8988T (cell line): ENCODE measurements at regions not wholly inside any gene's neighbourhood (a gene's known extent, or its start where the extent isn't known, plus 50 kb on each side); places are given as distances from the start of the nearest gene placed in this dataset.

Experiments
- DNase-seq: peaks from one replicate; pipeline ENCODE4 v3.0.0; 2011

GRCh38 chr17:62880120-62880519 lies 72.0 kb upstream of the MARCHF10 start:
- no peak for DNase-seq

DNA sequence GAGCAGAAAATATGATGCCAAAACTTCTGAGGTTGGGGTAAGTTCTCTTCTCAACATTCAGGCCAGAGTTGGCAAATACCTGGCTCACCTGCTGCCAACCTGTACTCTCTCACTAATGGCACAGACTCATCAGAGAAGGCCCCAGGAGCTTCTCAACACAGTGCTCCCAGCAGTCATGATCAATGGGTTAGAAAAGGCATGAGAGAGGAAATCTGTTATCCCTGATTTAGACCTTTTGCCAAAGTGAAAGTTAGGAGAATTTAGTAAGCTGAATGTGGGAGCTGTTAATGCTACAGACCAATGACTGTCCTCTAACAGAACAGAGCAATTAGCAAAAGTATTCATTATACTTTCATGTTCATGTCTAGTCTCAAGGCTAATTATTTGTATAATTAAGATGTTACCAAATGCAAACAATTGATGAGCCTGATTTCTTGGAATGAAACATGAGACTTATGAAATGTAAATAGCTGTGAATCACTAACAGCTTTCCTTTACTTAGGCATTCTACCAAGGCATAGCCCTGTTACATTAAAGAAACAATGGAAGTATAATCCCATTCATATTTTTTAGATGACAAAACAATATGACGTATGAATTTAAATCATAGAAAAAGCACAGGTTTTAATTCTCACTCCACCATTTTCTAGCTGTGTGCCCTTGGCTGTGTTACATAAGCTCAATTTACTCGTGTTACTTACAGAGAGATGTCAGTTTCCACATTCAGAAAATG lies 68.7 kb upstream of the MARCHF10 start:
- DNase-seq, result no peak

DNA sequence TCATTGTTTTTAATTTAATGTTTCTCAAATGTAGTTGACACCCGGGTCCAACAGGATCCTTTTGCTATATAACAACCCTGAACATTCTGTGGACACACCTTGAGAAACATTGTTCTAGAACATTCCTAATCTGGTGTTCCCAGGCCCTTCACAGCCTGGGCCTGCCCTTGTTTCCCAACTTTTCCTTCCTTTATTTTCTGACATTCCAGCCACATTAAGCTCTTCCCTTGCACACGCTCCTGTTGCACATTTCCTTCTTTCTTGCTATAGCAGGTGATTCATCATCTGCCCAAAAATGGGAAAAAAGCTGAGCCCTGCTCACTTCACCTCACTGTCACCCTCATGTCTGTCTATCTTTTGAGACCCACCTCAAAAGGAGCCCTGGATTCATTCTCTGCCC lies 67.9 kb upstream of the MARCHF10 start:
- no peak for DNase-seq

DNA sequence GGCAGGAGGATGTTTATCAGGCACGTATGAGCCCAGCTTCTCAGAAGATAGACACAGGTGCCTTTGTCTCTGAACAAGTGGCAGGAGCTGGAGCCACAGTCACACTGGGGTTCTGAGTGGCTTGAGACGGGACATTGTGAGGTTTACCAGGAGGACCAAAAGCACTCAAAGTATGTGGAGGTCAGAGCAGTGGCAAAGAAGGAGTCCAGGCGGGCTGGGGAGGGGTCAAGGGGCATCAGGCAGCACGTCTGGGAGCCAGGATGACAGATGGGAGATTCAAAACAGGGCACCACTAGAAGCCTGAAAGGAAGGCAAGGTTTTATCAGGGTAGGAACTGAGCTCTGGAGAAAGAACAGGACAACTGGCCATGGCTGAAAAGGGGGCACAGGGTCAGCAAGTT lies 67.2 kb upstream of the MARCHF10 start:
- DNase-seq, result no peak

GRCh38 chr17:62871291-62871690 lies 63.2 kb upstream of the MARCHF10 start:
- no peak for DNase-seq

DNA sequence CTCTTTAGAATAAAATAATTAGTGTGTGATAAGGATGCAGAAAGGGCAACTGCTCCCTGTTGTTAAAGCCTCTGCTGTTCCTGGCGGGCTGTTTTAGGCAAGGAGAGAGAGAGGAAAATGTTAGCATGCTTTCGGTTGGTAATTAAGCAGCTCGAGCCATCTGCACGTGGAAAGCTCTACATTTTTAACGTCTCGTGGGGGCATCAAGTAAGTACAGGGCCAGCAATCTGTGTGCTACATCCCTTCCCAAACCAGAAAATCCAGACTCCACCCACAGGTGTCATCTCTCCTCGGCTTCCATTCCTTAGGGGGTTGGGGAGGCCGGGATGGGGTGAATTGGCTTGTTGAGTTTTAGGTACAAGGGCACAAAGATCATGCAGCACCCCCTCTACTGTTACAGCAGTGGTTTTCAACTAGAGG lies 62.4 kb upstream of the MARCHF10 start:
- no peak for DNase-seq

DNA sequence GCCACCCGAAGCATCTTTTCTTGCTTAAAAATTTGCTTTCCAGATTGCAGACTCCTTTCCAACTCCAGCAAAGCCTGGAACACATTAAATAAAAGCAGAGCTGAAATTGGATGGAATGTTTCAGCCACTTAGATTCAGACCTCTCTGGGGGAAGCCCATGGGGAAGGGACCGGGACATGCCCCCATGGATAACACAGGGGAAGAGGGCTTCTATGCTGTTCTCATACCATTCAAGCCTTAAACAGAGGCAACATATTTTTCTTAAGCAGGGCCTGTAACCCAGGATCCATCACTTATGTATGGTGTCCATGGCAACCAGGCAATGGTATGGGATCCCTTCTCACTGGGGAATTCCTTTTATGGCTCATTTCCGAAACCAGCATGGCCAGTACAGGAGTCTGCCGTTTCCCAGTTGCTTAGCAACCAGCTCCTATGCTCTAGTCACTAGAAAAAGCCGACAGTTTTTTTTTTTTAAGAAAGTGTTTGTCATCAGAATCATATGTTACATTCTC lies 62.0 kb upstream of the MARCHF10 start:
- no peak for DNase-seq

GRCh38 chr17:62868723-62869122 lies 60.6 kb upstream of the MARCHF10 start:
- no peak for DNase-seq

GRCh38 chr17:62868008-62868407 lies 59.9 kb upstream of the MARCHF10 start:
- DNase-seq, result no peak

- DNase-seq, result no peak
These were observed 59.2 kb upstream of the MARCHF10 start for GRCh38 chr17:62867303-62867702.

- DNase-seq, result no peak
These were observed 58.4 kb upstream of the MARCHF10 start for GRCh38 chr17:62866471-62866870.

DNA sequence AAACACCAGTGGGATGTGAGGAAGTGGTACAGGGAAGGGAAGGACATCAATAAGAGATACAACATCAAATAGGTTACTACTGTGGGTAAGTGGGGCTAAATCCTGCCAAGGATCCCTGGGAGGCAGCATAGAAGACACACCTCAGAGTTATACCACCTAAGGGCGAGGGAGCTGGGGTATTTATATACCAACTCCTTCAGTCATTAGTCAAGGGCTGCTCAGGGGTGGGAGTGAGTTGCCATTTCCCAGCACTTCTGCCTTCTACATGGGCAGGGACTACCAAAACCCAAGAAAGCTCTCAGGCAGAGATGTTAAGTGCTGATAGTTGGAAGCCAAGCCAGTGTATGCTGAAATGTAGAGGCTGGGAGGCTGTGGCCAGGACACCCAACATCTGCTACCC lies 57.5 kb upstream of the MARCHF10 start:
- DNase-seq, result no peak

GRCh38 chr17:62862251-62862650 lies 54.1 kb upstream of the MARCHF10 start:
- no peak for DNase-seq

DNA sequence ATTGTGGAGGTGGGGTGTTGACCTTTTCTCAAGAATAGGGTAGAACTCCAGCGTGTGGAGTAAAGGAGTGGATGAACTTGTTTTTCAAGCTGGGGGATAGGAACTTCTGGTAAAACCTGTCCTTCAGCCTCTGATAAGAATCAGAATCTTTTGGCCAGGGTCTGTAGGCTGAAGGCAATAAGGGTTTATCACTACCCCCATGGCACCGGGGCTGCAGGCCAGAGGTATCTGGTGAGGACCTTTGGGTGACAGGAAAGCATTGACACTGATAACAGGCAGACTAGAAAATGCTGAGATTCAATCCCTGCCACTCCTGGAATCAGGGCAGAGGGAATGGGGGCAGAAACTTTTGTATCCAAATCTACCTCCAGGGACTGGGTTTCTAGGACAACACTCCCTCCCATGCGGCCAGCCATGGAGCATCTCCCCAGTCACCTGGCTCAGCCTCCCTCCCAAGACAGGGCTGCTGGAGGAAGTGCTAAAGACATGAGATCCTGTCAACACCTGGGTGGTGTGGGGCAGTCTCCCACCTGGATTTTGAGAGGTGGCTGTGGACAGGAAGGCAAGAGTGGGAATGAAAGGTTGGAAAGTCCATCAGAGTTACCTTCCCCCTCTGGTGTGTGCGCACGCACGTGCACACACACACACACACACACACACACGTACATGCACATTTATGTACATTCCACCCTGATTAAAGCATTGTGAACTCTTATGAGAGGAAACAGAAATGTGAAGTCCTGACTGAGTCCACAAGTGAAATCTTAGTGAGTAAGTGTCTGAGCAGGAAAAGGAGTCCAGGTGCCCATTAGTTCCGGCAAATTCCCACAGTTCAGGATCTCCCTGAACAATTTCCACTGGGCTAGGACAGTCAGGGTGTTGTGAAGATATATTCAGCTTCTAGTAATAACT lies 53.1 kb upstream of the MARCHF10 start:
- DNase-seq, result no peak

- DNase-seq, result no peak
These were observed 51.0 kb upstream of the MARCHF10 start for GRCh38 chr17:62859146-62859545.
